Muscle of back (tissue), 3 donors: ENCODE measurements at regions not wholly inside any gene's neighbourhood (a gene's known extent, or its start where the extent isn't known, plus 50 kb on each side); places are given as distances from the start of the nearest gene placed in this dataset.
"Not testable (repeated sequence)": the region's sequence is repeated elsewhere in the genome, so short reads cannot be mapped to it uniquely, and the experiment has no call there.

Experiments used
- DNase-seq, 3 donors: peaks; one replicate each; pipeline versions ENCODE4 v3.0.0 to v3.0.0-alpha.2; 2013

DNA sequence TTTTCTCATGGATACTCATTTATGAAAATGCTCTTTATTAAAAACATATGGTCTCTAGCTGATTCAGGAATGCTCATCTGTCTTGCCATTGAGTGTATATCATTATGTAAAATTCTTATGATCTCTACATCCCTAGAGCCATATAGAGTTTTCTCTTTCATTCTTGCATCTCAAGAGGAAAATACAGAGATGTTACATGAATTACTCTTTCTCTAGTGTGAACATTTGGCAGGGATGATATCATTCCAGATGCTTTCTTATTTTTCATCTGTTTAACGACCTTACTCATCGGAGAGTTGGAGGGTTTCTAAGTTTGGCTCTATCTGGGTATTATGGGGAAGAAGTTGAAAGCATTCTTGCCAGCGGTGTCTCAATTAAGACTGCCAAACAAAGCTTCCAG lies 202.9 kb upstream of the SLC7A11 start:
- DNase-seq, result peak; percentile 83 to 92 (median 84)

DNA sequence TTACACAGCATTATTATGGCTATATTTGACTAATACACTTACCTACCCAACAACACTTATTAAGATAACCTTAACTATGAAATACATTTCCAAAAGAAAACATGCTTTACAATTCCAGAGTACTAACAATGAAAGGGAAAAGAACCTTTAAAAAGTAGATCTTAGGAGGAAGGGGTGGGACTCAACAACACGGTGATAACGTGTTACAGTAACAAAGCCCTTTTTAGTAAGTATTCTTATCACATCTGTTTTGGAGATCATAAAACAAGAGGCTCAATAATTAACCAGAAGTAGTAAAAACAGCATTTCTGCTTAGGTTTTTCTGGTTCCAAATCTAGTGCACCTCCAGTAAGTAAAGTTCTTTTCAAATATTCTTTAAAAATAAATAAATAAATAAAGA lies 202.1 kb upstream of the SLC7A11 start:
- DNase-seq, result no peak

GRCh38 chr4:138439143-138439581 lies 197.0 kb upstream of the SLC7A11 start:
- no peak for DNase-seq

DNA sequence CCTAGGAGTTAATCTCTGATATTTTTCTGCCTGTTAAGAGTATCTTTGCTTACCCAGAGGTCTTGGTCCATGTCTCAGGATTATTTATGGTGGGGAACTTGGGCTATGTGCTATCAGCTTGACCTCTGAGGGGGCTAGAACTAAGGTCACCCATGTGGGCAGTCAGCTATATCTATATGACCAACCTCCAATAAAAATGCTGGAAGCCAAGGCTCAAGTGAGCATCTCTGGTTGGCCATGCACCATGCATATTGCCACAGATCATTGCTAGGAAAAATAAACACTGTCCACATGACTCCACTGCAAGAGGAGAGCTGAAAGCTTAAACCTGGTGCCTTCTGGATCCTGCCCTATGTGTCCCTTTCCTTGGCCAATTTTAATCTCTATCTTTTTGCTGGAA lies 196.5 kb upstream of the SLC7A11 start:
- DNase-seq, result no peak

- DNase-seq, result no peak
These were observed 195.2 kb upstream of the SLC7A11 start for GRCh38 chr4:138437263-138437851.

DNA sequence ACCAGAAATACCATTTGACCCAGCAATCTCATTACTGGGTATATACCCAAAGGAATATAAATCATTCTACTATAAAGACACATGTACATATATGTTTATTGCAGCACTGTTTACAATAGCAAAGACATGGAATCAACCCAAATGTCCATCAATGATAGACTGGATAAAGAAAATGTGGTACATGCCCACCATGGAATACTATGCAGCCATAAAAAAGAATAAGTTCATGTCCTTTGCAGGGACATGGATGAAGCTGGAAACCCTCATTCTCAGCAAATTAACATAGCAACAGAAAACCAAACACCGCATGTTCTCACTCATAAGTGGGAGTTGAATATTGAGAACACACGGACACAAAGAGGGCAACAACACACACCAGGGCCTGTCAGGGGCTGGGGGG lies 193.6 kb upstream of the SLC7A11 start:
- not testable (repeated sequence) for DNase-seq

DNA sequence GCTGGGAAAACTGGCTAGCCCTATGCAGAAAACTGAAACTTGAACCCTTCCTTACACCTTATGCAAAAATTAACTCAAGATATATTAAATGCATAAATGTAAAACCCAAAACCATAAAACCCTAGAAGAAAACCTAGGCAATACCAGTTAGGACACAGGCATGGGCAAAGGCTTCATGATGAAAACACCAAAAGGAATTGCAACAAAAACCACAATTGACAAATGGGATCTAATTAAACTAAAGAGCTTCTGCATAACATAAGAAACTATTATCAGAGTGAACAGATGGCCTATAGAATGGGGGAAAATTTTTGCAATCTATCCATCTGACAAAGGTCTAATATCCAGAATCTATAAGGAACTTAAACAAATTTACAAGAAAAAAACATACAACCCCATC lies 192.9 kb upstream of the SLC7A11 start:
- not testable (repeated sequence) for DNase-seq

DNA sequence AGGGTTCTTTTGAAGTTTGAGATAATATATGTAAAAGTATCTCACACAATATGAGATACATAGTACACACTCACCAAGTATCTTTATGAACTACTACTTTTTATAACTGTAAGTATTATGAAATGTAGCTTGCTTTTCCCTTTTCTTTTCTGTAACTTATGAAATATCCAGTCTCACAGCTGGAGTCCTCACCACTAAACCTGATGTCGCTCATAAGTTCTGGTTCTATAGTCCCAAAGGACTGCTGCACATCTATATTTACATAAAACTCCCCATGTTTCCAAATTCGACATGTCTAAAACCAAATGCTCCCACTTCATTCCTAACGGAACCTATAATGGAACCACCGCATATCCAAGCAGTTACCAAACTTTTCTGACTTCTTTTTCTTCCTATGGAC lies 186.5 kb upstream of the SLC7A11 start:
- DNase-seq, result no peak

DNA sequence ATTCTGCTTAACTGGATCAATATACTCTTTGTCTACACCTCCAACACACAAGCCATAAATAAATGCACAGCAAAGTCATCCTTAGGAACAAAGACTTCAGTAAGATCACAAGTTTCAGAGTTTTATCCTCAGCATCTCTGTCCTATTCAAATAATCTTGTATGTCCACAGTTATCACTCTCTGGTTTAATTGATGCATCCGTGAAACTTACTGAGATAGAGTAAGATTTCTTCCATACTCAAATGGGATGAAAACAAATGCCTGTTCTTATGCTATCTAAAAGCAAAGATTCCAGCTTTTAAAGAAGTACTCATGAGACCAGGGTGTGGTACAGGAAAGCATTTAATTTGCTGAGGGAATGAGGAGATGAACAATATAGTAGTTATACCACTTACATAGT lies 184.6 kb upstream of the SLC7A11 start:
- DNase-seq, result no peak

DNA sequence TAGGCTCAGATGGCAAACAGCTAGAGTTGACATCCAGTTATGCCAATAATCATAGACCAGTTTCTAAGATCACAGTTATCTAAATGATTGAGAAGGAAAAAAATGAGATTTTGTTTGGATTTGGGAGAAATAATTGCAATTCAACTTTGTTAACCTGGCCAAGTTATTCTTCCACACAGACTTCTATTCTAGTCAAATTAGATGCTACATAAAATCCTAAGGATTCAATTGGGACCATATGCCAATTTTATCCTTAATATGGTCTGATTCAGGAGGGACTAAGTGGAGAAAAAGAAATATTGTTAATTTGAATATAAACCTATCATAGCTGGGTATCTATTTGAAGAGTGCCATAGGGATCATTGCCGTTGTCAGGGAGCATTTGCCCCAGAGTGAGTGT lies 178.3 kb upstream of the SLC7A11 start:
- no peak for DNase-seq

- DNase-seq, result no peak
These were observed 172.1 kb upstream of the SLC7A11 start for GRCh38 chr4:138414202-138414601.

GRCh38 chr4:138413273-138413672 lies 171.1 kb upstream of the SLC7A11 start:
- no peak for DNase-seq

- DNase-seq, result no peak
These were observed 170.7 kb upstream of the SLC7A11 start for GRCh38 chr4:138412847-138413246.

GRCh38 chr4:138410266-138410665 lies 168.1 kb upstream of the SLC7A11 start:
- DNase-seq, result no peak

DNA sequence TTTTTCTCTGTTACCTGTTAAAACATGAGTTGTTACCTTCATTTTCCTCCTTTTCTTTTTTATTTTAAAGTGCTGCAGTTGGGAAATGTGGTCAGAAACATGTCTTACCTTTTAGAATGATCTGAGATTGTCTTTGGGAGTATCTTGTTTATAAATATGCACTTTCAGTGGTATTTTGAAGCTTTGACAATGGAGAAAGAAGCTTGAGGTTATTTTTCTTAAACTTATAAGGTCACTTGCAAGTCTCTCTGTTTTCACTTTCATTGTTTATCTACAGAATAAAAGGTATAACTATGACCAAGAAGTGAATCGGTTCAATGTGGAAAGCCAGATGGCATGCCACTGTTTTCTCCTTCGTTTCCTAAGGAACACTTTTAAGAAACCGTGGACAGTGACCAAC lies 167.5 kb upstream of the SLC7A11 start:
- no peak for DNase-seq

GRCh38 chr4:138408758-138409157 lies 166.6 kb upstream of the SLC7A11 start:
- no peak for DNase-seq

- DNase-seq, result no peak
These were observed 165.2 kb upstream of the SLC7A11 start for GRCh38 chr4:138407329-138407728.

- DNase-seq, result peak in 1 of 3 donors; percentile 29
These were observed 164.7 kb upstream of the SLC7A11 start for GRCh38 chr4:138406876-138407275.

- DNase-seq, result no peak
These were observed 163.9 kb upstream of the SLC7A11 start for GRCh38 chr4:138405934-138406567.

DNA sequence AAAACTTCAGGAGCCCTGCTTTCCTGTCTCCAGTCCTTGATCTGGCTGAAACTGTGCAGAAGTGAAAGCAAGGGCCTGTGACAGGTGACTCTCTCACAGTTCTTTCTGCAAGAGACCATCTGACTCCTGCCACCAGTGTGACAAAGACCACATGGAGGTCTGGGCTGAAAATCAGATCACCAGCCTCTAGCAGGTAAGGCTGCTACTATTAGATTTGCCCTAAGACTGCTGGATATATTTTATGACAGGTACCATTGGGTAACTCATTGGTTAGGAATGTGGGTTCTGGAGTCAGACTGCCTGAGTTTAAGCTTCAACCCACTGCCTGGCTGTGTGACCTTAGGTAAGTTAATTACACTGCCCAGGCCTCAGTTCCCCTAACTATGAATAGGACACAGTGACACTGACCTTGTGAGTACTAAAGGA lies 163.3 kb upstream of the SLC7A11 start:
- DNase-seq, result no peak

- no peak for DNase-seq
These were observed 162.7 kb upstream of the SLC7A11 start for GRCh38 chr4:138404801-138405200.

GRCh38 chr4:138404251-138404650 lies 162.1 kb upstream of the SLC7A11 start:
- no peak for DNase-seq

- DNase-seq, result peak in 2 of 3 donors; percentile 16 to 58
These were observed 159.2 kb upstream of the SLC7A11 start for GRCh38 chr4:138401334-138401733.

DNA sequence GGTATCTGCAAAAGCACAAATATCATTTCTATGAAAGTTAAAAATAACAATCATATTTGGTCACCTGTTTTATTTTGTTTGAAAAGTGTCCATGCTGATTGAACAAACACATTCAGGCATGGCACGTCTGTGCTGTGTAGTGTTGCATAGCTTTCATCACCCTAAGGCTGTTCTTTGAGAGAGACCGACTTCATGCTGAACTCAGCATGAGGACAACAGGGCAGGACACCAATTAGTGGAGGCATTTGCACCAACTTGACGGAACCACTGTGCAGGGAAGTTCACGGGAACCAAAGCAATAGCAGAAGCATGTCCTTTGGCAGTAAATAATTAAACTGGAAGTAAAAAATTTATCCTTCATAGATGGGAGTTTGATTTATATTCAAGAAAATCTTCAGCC lies 158.4 kb upstream of the SLC7A11 start:
- no peak for DNase-seq
